Breast epithelium (tissue), 3 donors: ENCODE measurements at regions not wholly inside any gene's neighbourhood (a gene's known extent, or its start where the extent isn't known, plus 50 kb on each side); places are given as distances from the start of the nearest gene placed in this dataset.

Experiments
- CTCF ChIP-seq, 3 donors: fragments of 450-650 bp; IDR thresholded peaks; one replicate each; pipeline ENCODE4 v1.5.1; 2016 to 2017; ENCODE audit warnings: antibody characterized with exemption in 3 of 3, mild to moderate bottlenecking in 3 of 3, moderate library complexity in 3 of 3
- POLR2A ChIP-seq: fragments of 450-650 bp; IDR thresholded peaks from one replicate; pipeline ENCODE4 v1.6.1; 2016; ENCODE audit warnings: antibody characterized with exemption, mild to moderate bottlenecking, moderate library complexity
- POLR2AphosphoS5 ChIP-seq, 3 donors: sonication (generic); formaldehyde crosslinking; IDR thresholded peaks; one replicate each; pipeline ENCODE4 v1.6.1; 2017; ENCODE audit warnings: antibody characterized with exemption in 3 of 3

DNA sequence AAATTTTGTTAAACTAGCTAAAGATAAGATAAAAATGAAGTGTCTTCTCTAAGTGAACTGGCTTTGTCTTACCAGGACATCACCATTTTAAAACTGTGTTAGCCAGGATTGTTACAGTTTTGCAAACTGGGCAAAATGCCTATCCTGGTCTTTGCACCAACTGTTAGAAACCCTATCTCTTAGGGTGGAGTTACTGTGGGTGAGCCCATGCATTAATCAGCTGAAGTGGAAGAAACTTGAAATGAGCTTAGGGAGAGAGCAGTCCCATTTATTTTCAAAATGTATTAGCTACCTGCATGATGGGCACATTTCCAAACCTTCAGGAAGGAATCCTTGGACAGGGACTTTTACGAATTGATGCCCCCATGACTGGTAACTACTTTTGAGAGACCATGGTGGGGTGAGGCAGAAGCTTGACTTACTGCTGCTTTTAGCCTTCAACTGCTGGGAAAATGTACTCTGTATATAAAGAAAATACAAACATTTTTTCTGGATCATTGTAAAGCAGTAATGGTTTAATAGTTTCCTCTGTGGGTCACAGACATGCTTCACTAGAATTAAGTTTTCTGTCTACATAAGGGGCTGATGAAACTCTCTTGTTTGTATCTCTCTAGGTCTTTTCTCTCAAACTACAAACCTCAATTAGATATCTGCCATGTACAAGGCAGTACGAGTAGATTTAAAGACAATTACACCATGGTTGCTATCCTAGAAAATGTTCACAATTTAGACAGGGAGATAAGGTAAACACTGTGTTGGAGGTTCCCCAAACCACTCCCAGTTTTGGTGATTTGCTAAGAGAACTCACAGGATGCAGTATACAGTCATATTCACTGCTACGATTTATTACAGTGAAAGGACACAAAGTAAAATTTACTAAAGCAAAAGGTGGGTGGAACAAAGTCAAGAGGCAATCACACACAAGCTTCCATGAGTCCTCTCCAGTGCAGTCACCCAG lies 321.4 kb upstream of the MMADHC start:
- TF ChIP-seq POLR2AphosphoS5 (IDR thresholded peaks at IDR 0.05) (no peak), CTCF (IDR thresholded peaks at IDR 0.05) (no peak), POLR2A (no peak)
